ENCODE measurements at regions not wholly inside any gene's neighbourhood (a gene's known extent, or its start where the extent isn't known, plus 50 kb on each side); places are given as distances from the start of the nearest gene placed in this dataset.
"Not testable (repeated sequence)": the region's sequence is repeated elsewhere in the genome, so short reads cannot be mapped to it uniquely, and the experiment has no call there.

- Histone ChIP-seq H3K4me1 (no peaks in the 10 kb centered on the region), H3K27ac (no peak overlapping the region), H3K27me3 (no peaks in the 10 kb centered on the region), H3K36me3 (ENCODE audit: low read depth, missing control alignments) (no peaks in the 10 kb centered on the region), H3K9me3 (no peaks in the 10 kb centered on the region), H3K4me3 (no peak overlapping the region)
- TF ChIP-seq POLR2A (IDR thresholded peaks at IDR 0.05) = no peak
- TF ChIP-seq CTCF (IDR thresholded peaks at IDR 0.05) = no peak
- intact Hi-C loops (cut with DNase I; ENCODE audit: low total_unique reads) = no loop called here
- no peak for DNase-seq
- WGBS, 2 donors = 87 to 88% methylated on average over 3 of the region's 3 CpGs
These were observed 1262.3 kb upstream of the PHF14 start for GRCh38 chr7:9711259-9711918.

DNA sequence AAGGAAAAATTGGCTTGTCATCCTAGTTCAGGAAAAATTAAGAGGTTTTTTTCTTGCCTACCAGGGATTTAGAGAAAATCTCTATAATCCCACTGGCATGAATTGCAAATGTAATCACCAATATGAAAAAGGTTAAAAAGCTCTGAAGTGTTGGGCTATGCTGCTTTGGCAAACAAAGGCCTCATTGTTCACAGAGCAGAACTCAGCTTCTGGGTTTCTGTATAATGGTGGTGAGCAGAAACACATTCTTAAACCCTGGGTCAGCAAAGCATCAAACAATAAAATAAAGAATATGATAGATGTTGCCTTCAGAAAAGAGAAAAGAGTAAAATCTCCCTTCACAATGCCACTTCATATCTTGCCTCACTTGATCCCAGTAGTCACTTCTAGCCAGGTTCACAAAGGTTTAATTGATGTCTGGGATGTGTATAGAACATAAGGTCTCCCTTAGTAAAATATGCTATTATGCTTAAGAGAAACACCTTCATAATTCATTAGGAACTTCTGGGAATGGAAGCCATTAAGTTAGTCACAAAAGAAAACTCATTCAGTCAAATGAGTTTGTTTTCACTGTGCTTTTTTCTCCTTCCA lies 1255.5 kb upstream of the PHF14 start:
- intact Hi-C loops (cut with DNase I; ENCODE audit: low total_unique reads) = no loop called here
- Histone ChIP-seq H3K27ac (no peak overlapping the region), H3K27me3 (no peaks in the 10 kb centered on the region), H3K4me1 (no peaks in the 10 kb centered on the region), H3K4me3 (no peak overlapping the region), H3K9me3 (no peaks in the 10 kb centered on the region), H3K36me3 (ENCODE audit: low read depth, missing control alignments) (no peaks in the 10 kb centered on the region)
- no peak for TF ChIP-seq CTCF (IDR thresholded peaks at IDR 0.05)
- no peak for TF ChIP-seq POLR2A (IDR thresholded peaks at IDR 0.05)
- no peak for DNase-seq

GRCh38 chr7:9719303-9719702 lies 1254.4 kb upstream of the PHF14 start:
- no peak overlapping the region for H3K27ac ChIP-seq
- H3K9me3 ChIP-seq = no peaks in the 10 kb centered on the region
- H3K4me3 ChIP-seq = no peak overlapping the region
- no peaks in the 10 kb centered on the region for H3K36me3 ChIP-seq (ENCODE audit: low read depth, missing control alignments)
- intact Hi-C loops (cut with DNase I; ENCODE audit: low total_unique reads) = no loop called here
- TF ChIP-seq POLR2A (IDR thresholded peaks at IDR 0.05) (no peak), CTCF (IDR thresholded peaks at IDR 0.05) (no peak)
- 83 to 90% methylated on average over 4 of the region's 4 CpGs for WGBS, 2 donors
- no peaks in the 10 kb centered on the region for H3K27me3 ChIP-seq
- no peaks in the 10 kb centered on the region for H3K4me1 ChIP-seq
- no peak for DNase-seq

- intact Hi-C loops (cut with DNase I; ENCODE audit: low total_unique reads) = no loop called here
- H3K9me3 ChIP-seq = no peaks in the 10 kb centered on the region
- H3K27me3 ChIP-seq = no peaks in the 10 kb centered on the region
- no peak for TF ChIP-seq POLR2A (IDR thresholded peaks at IDR 0.05)
- no peak for TF ChIP-seq CTCF (IDR thresholded peaks at IDR 0.05)
- H3K4me3 ChIP-seq = no peak overlapping the region
- no peaks in the 10 kb centered on the region for H3K4me1 ChIP-seq
- no peak overlapping the region for H3K27ac ChIP-seq
- DNase-seq = no peak
- 91 to 93% methylated on average over 3 of the region's 3 CpGs for WGBS, 2 donors
- H3K36me3 ChIP-seq (ENCODE audit: low read depth, missing control alignments) = no peaks in the 10 kb centered on the region
These were observed 1254.0 kb upstream of the PHF14 start for GRCh38 chr7:9719721-9720120.

- intact Hi-C loops (cut with DNase I; ENCODE audit: low total_unique reads); H3K9me3 ChIP-seq; H3K4me3 ChIP-seq; H3K27ac ChIP-seq; H3K27me3 ChIP-seq; DNase-seq; H3K36me3 ChIP-seq (ENCODE audit: low read depth, missing control alignments); H3K4me1 ChIP-seq: not testable (repeated sequence)
- WGBS, 2 donors = 64 to 81% methylated on average over 24 to 60 of the region's 60 CpGs
These were observed 1247.6 kb upstream of the PHF14 start for GRCh38 chr7:9725940-9726663.

GRCh38 chr7:9726811-9727210 lies 1246.9 kb upstream of the PHF14 start:
- H3K36me3 ChIP-seq (ENCODE audit: low read depth, missing control alignments); H3K27me3 ChIP-seq; intact Hi-C loops (cut with DNase I; ENCODE audit: low total_unique reads); H3K9me3 ChIP-seq; DNase-seq; H3K4me3 ChIP-seq; H3K27ac ChIP-seq; H3K4me1 ChIP-seq: not testable (repeated sequence)
- WGBS, 2 donors = 76 to 77% methylated on average over 11 to 22 of the region's 22 CpGs

- H3K4me1 ChIP-seq; H3K36me3 ChIP-seq (ENCODE audit: low read depth, missing control alignments); H3K27me3 ChIP-seq; H3K4me3 ChIP-seq; H3K27ac ChIP-seq; DNase-seq; H3K9me3 ChIP-seq; intact Hi-C loops (cut with DNase I; ENCODE audit: low total_unique reads): not testable (repeated sequence)
- 59 to 84% methylated on average over 11 to 13 of the region's 13 CpGs for WGBS, 2 donors
These were observed 1246.2 kb upstream of the PHF14 start for GRCh38 chr7:9727467-9727869.

Measured in testis (tissue), 2 donors.